HS-27A (cell line): ENCODE measurements at regions not wholly inside any gene's neighbourhood (a gene's known extent, or its start where the extent isn't known, plus 50 kb on each side); places are given as distances from the start of the nearest gene placed in this dataset.

Experiments
- DNase-seq: peaks from one replicate; pipeline ENCODE4 v3.0.0-alpha.2; 2012; ENCODE audit warnings: low read depth, missing footprints

- no peak for DNase-seq
Measured at GRCh38 chr2:41062336-41062735, 610.4 kb upstream of the SLC8A1 start.

GRCh38 chr2:41066168-41066567 is 614.3 kb upstream of the SLC8A1 start:
- DNase-seq: no peak

GRCh38 chr2:41068740-41069139 is 616.9 kb upstream of the SLC8A1 start:
- DNase-seq: no peak

GRCh38 chr2:41078341-41078740 is 626.5 kb upstream of the SLC8A1 start:
- DNase-seq: no peak

GRCh38 chr2:41079011-41079410 is 627.1 kb upstream of the SLC8A1 start:
- no peak for DNase-seq

GRCh38 chr2:41084321-41084720 is 632.4 kb upstream of the SLC8A1 start:
- no peak for DNase-seq

GRCh38 chr2:41087946-41088345 is 636.1 kb upstream of the SLC8A1 start:
- DNase-seq: no peak

- no peak for DNase-seq
Measured at GRCh38 chr2:41101281-41101680, 649.4 kb upstream of the SLC8A1 start.

- DNase-seq: no peak
Measured at GRCh38 chr2:41109744-41110143, 657.9 kb upstream of the SLC8A1 start.

- no peak for DNase-seq
Measured at GRCh38 chr2:41111836-41112627, 660.1 kb upstream of the SLC8A1 start.

GRCh38 chr2:41116106-41116797 is 664.4 kb upstream of the SLC8A1 start:
- DNase-seq: peak; percentile 68

- DNase-seq: no peak
Measured at GRCh38 chr2:41119489-41119888, 667.6 kb upstream of the SLC8A1 start.

GRCh38 chr2:41123341-41123740 is 671.5 kb upstream of the SLC8A1 start:
- DNase-seq: no peak

GRCh38 chr2:41127351-41127750 is 675.5 kb upstream of the SLC8A1 start:
- no peak for DNase-seq

GRCh38 chr2:41129988-41130387 is 678.1 kb upstream of the SLC8A1 start:
- no peak for DNase-seq

GRCh38 chr2:41137031-41137430 is 685.1 kb upstream of the SLC8A1 start:
- no peak for DNase-seq

GRCh38 chr2:41141146-41141791 is 689.4 kb upstream of the SLC8A1 start:
- DNase-seq: no peak

GRCh38 chr2:41142478-41142877 is 690.6 kb upstream of the SLC8A1 start:
- DNase-seq: no peak

GRCh38 chr2:41145066-41145465 is 693.2 kb upstream of the SLC8A1 start:
- DNase-seq: no peak

- no peak for DNase-seq
Measured at GRCh38 chr2:41149054-41149453, 697.2 kb upstream of the SLC8A1 start.

- no peak for DNase-seq
Measured at GRCh38 chr2:41151746-41152145, 699.9 kb upstream of the SLC8A1 start.

- no peak for DNase-seq
Measured at GRCh38 chr2:41152318-41152717, 700.4 kb upstream of the SLC8A1 start.

GRCh38 chr2:41160439-41160838 is 708.5 kb upstream of the SLC8A1 start:
- DNase-seq: no peak
